HepG2 (cell line): ENCODE measurements at regions not wholly inside any gene's neighbourhood (a gene's known extent, or its start where the extent isn't known, plus 50 kb on each side); places are given as distances from the start of the nearest gene placed in this dataset.

Experiments used
- ETV5 ChIP-seq: IDR thresholded peaks from 2 replicates; pipeline ENCODE4 v1.6.1; 2018; ENCODE audit warnings: missing biosample characterization, missing genetic modification reagents, inconsistent platforms, borderline replicate concordance
- FOSL1 ChIP-seq: sonication (generic); formaldehyde crosslinking; IDR thresholded peaks from 2 replicates; pipeline ENCODE4 v1.9.0; 2021; ENCODE audit warnings: missing genetic modification reagents, borderline replicate concordance
- HES4 ChIP-seq: sonication (generic); formaldehyde crosslinking; IDR thresholded peaks from 2 replicates; pipeline ENCODE4 v1.9.0; 2021; ENCODE audit warnings: mild to moderate bottlenecking, missing genetic modification reagents, borderline replicate concordance
- KDM5A ChIP-seq: fragments of 200-600 bp; sonication (generic); IDR thresholded peaks from 2 replicates; pipeline ENCODE4 v1.7.0; 2018; ENCODE audit warnings: antibody characterized with exemption, mild to moderate bottlenecking, low read length, borderline replicate concordance
- KMT2B ChIP-seq: IDR thresholded peaks from 2 replicates; pipeline ENCODE4 v1.6.1; 2016; ENCODE audit warnings: missing genetic modification reagents, missing compliant biosample characterization
- MAFG ChIP-seq: sonication (generic); formaldehyde crosslinking; IDR thresholded peaks from 2 replicates; pipeline ENCODE4 v1.5.1; 2020; ENCODE audit warnings: mild to moderate bottlenecking, missing genetic modification reagents
- RXRA ChIP-seq: sonication (generic); formaldehyde crosslinking; IDR thresholded peaks from 2 replicates; pipeline ENCODE4 v1.5.1; 2020; ENCODE audit warnings: missing genetic modification reagents
- SAP130 ChIP-seq: IDR thresholded peaks from 2 replicates; pipeline ENCODE4 v1.6.1; 2016; ENCODE audit warnings: low read depth
- SP5 ChIP-seq: IDR thresholded peaks from 2 replicates; pipeline ENCODE4 v1.6.1; 2016; ENCODE audit warnings: low read depth, borderline replicate concordance
- SRSF9 ChIP-seq: fragments of 200-400 bp; formaldehyde crosslinking; IDR thresholded peaks from 2 replicates; pipeline ENCODE4 v1.6.1; 2018; ENCODE audit warnings: borderline replicate concordance, mild to moderate bottlenecking, low read depth, low read length; ENCODE audit not compliant: insufficient read depth, poor library complexity, severe bottlenecking
- U2AF1 ChIP-seq: fragments of 200-400 bp; formaldehyde crosslinking; optimal IDR thresholded peaks from 2 replicates; pipeline ENCODE3; 2017; ENCODE audit warnings: mild to moderate bottlenecking, low read depth, low read length
- ZFX ChIP-seq: sonication (generic); formaldehyde crosslinking; IDR thresholded peaks from 2 replicates; pipeline ENCODE4 v1.4.0; 2020; ENCODE audit warnings: mild to moderate bottlenecking, low read depth, missing genetic modification reagents, moderate library complexity
- ZNF225 ChIP-seq: sonication (generic); formaldehyde crosslinking; IDR thresholded peaks from 2 replicates; pipeline ENCODE4 v1.4.0; 2020; ENCODE audit warnings: mild to moderate bottlenecking, missing genetic modification reagents
- ZNF788 ChIP-seq: sonication (generic); formaldehyde crosslinking; IDR thresholded peaks from 2 replicates; pipeline ENCODE4 v1.5.0; 2020; ENCODE audit warnings: mild to moderate bottlenecking, missing genetic modification reagents, borderline replicate concordance
- ZNF891 ChIP-seq: sonication (generic); formaldehyde crosslinking; IDR thresholded peaks from 2 replicates; pipeline ENCODE4 v1.5.0; 2020; ENCODE audit warnings: mild to moderate bottlenecking, missing genetic modification reagents
- TF ChIP-seq, protein P1 (sequence below): IDR thresholded peaks from 2 replicates; pipeline ENCODE4 v1.6.1; 2016
- TF ChIP-seq, protein P2 (sequence below): sonication (generic); formaldehyde crosslinking; IDR thresholded peaks from 2 replicates; pipeline ENCODE4 v1.9.0; 2022; ENCODE audit warnings: low read depth, missing genetic modification reagents
- TF ChIP-seq, protein P3 (sequence below), 2 experiments: fragments of 450-650 bp in 1 of 2; sonication (generic) in 1 of 2; formaldehyde crosslinking; IDR thresholded peaks; 2 replicates each; pipeline versions ENCODE4 v1.5.0 to v1.8.0; 2020 to 2022; ENCODE audit warnings: mild to moderate bottlenecking in 1 of 2, missing genetic modification reagents in 1 of 2
- TF ChIP-seq, protein P4 (sequence below): sonication (generic); formaldehyde crosslinking; IDR thresholded peaks from 2 replicates; pipeline ENCODE4 v1.4.0; 2020; ENCODE audit warnings: missing genetic modification reagents
- TF ChIP-seq, protein P5 (sequence below): sonication (generic); formaldehyde crosslinking; IDR thresholded peaks from 2 replicates; pipeline ENCODE4 v1.9.0; 2021; ENCODE audit warnings: missing genetic modification reagents, mild to moderate bottlenecking, borderline replicate concordance
- TF ChIP-seq, protein P6 (sequence below): sonication (generic); formaldehyde crosslinking; IDR thresholded peaks from 2 replicates; pipeline ENCODE4 v1.5.0; 2020; ENCODE audit warnings: missing genetic modification reagents

DNA sequence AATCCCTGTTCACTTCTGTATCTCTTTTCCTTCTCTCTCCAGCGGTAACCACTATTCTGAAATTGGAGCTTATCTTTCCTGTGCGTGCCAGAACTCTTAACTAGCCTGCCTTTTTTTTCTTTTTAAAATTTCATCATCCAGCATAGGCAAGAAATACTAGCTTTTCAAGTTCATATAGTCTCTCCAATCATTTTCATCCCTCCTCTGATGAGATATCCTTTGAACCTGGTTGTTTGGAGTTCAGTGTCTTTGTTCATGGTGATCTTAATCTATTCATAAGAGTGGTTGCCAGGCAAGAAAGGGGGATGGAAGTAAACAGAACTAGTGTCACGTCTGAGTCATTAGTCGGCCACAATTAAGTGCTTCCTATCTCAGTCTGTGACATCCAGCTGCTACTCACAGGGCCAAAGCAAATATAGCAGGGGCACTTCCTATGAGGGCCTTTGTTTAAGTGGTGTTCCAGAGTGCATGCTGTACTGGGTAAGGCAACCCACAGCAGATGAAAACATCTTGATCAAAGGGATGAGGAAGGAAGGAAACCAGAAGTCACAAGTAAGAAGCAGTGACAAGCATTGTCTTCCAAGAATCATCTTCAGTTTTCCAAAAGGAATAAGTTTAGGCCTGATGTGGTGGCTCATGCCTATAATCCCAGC lies 56.4 kb upstream of the XIAP start (continued):
- TF ChIP-seq, protein P1, sequence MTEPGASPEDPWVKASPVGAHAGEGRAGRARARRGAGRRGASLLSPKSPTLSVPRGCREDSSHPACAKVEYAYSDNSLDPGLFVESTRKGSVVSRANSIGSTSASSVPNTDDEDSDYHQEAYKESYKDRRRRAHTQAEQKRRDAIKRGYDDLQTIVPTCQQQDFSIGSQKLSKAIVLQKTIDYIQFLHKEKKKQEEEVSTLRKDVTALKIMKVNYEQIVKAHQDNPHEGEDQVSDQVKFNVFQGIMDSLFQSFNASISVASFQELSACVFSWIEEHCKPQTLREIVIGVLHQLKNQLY (CRISPR knock-in tag), result peak; percentile 81
- TF ChIP-seq ZNF225 (no peak), SRSF9 (no peak), U2AF1 (no peak), KDM5A (no peak), SP5 (peak; percentile 78), FOSL1 (CRISPR knock-in tag) (peak; percentile 67; the same call in 1 of the 2 replicates), ZFX (CRISPR knock-in tag) (peak; percentile 73; the same call in 1 of the 2 replicates), ETV5 (CRISPR knock-in tag) (peak; percentile 88), RXRA (CRISPR knock-in tag) (peak; percentile 52; the same call in 1 of the 2 replicates), ZNF788 (CRISPR knock-in tag) (no peak; the same call in 1 of the 2 replicates), SAP130 (CRISPR knock-in tag) (peak; percentile 83), HES4 (CRISPR knock-in tag) (no peak), KMT2B (CRISPR knock-in tag) (0 out of 2 replicates have a peak, but pooled peaks have one; percentile 29), ZNF891 (CRISPR knock-in tag) (no peak), MAFG (CRISPR knock-in tag) (no peak)
- TF ChIP-seq, protein P2, sequence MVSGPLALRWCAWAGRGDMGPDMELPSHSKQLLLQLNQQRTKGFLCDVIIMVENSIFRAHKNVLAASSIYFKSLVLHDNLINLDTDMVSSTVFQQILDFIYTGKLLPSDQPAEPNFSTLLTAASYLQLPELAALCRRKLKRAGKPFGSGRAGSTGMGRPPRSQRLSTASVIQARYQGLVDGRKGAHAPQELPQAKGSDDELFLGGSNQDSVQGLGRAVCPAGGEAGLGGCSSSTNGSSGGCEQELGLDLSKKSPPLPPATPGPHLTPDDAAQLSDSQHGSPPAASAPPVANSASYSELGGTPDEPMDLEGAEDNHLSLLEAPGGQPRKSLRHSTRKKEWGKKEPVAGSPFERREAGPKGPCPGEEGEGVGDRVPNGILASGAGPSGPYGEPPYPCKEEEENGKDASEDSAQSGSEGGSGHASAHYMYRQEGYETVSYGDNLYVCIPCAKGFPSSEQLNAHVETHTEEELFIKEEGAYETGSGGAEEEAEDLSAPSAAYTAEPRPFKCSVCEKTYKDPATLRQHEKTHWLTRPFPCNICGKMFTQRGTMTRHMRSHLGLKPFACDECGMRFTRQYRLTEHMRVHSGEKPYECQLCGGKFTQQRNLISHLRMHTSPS (CRISPR knock-in tag), result 0 out of 2 replicates have a peak, but pooled peaks have one; percentile 29
- TF ChIP-seq, protein P3, sequence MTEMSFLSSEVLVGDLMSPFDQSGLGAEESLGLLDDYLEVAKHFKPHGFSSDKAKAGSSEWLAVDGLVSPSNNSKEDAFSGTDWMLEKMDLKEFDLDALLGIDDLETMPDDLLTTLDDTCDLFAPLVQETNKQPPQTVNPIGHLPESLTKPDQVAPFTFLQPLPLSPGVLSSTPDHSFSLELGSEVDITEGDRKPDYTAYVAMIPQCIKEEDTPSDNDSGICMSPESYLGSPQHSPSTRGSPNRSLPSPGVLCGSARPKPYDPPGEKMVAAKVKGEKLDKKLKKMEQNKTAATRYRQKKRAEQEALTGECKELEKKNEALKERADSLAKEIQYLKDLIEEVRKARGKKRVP (CRISPR knock-in tag; IDR thresholded peaks at IDR 0.05), result peak in 1 of 2 experiments; percentile 72; a peak in 2 of 4 replicates
- TF ChIP-seq, protein P4, sequence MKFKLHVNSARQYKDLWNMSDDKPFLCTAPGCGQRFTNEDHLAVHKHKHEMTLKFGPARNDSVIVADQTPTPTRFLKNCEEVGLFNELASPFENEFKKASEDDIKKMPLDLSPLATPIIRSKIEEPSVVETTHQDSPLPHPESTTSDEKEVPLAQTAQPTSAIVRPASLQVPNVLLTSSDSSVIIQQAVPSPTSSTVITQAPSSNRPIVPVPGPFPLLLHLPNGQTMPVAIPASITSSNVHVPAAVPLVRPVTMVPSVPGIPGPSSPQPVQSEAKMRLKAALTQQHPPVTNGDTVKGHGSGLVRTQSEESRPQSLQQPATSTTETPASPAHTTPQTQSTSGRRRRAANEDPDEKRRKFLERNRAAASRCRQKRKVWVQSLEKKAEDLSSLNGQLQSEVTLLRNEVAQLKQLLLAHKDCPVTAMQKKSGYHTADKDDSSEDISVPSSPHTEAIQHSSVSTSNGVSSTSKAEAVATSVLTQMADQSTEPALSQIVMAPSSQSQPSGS (CRISPR knock-in tag), result peak; percentile 57; the same call in 1 of the 2 replicates
- TF ChIP-seq, protein P5, sequence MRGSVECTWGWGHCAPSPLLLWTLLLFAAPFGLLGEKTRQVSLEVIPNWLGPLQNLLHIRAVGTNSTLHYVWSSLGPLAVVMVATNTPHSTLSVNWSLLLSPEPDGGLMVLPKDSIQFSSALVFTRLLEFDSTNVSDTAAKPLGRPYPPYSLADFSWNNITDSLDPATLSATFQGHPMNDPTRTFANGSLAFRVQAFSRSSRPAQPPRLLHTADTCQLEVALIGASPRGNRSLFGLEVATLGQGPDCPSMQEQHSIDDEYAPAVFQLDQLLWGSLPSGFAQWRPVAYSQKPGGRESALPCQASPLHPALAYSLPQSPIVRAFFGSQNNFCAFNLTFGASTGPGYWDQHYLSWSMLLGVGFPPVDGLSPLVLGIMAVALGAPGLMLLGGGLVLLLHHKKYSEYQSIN (CRISPR knock-in tag), result no peak
- TF ChIP-seq, protein P6, sequence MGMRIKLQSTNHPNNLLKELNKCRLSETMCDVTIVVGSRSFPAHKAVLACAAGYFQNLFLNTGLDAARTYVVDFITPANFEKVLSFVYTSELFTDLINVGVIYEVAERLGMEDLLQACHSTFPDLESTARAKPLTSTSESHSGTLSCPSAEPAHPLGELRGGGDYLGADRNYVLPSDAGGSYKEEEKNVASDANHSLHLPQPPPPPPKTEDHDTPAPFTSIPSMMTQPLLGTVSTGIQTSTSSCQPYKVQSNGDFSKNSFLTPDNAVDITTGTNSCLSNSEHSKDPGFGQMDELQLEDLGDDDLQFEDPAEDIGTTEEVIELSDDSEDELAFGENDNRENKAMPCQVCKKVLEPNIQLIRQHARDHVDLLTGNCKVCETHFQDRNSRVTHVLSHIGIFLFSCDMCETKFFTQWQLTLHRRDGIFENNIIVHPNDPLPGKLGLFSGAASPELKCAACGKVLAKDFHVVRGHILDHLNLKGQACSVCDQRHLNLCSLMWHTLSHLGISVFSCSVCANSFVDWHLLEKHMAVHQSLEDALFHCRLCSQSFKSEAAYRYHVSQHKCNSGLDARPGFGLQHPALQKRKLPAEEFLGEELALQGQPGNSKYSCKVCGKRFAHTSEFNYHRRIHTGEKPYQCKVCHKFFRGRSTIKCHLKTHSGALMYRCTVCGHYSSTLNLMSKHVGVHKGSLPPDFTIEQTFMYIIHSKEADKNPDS (CRISPR knock-in tag), result no peak
